PFSK-1 (cell line): ENCODE measurements at regions not wholly inside any gene's neighbourhood (a gene's known extent, or its start where the extent isn't known, plus 50 kb on each side); places are given as distances from the start of the nearest gene placed in this dataset.

ENCODE experiments used
- FOXP2 ChIP-seq: optimal IDR thresholded peaks from 2 replicates; pipeline ENCODE3; 2011; ENCODE audit warnings: borderline replicate concordance, control low read depth, inconsistent platforms; ENCODE audit not compliant: insufficient read depth; ENCODE audit errors: extremely low read length, extremely low read depth
- POLR2AphosphoS5 ChIP-seq: IDR thresholded peaks from 2 replicates; pipeline ENCODE4 v1.6.1; 2012; ENCODE audit warnings: low read depth, mild to moderate bottlenecking, control low read depth, low read length, moderate library complexity
- REST ChIP-seq, 2 experiments: IDR thresholded peaks; 2 replicates each; pipeline versions ENCODE4 v1.6.1 to v1.8.0; 2011 to 2012; ENCODE audit warnings: low read depth in 2 of 2, low read length in 2 of 2, control low read depth in 1 of 2, inconsistent platforms in 1 of 2, mild to moderate bottlenecking in 1 of 2, moderate library complexity in 1 of 2; ENCODE audit not compliant: insufficient read depth in 1 of 2
- SIN3A ChIP-seq: IDR thresholded peaks from 2 replicates; pipeline ENCODE4 v1.6.1; 2012; ENCODE audit warnings: mild to moderate bottlenecking, low read length, moderate library complexity, borderline replicate concordance; ENCODE audit not compliant: insufficient read depth
- TAF1 ChIP-seq: IDR thresholded peaks from 2 replicates; pipeline ENCODE4 v1.6.1; 2012; ENCODE audit warnings: low read length, control low read depth, borderline replicate concordance; ENCODE audit not compliant: insufficient read depth

GRCh38 chr21:27739187-27739586 is 772.3 kb upstream of the ADAMTS5 start:
- no peak for TF ChIP-seq REST (IDR thresholded peaks at IDR 0.05; ENCODE audit: insufficient read depth in 1 of 2, low read depth in 2 of 2, low read length in 2 of 2)
- no peak for TF ChIP-seq POLR2AphosphoS5
- no peak for TF ChIP-seq SIN3A
- no peak for TF ChIP-seq FOXP2
- no peak for TF ChIP-seq TAF1

DNA sequence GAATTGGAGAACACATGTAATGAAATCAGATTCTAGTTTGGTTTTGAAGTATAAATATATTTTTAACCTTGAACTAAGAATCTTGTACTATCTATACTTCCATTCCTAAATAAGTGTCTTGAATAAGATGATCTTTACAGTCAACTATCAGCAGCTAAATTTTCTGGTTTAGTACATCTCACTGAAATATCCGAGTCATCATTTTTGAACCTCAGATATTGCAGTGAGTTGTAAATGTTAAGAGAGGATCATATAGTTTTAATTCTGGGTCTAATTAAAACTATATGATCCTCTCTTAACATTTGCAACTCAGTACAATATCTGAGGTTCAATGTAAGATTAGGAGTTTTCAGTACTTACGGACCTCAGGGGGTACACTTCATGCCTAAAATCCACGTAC is 768.8 kb upstream of the ADAMTS5 start:
- TF ChIP-seq SIN3A (no peak), TAF1 (no peak), FOXP2 (no peak), REST (IDR thresholded peaks at IDR 0.05; ENCODE audit: insufficient read depth in 1 of 2, low read depth in 2 of 2, low read length in 2 of 2) (no peak), POLR2AphosphoS5 (no peak)

DNA sequence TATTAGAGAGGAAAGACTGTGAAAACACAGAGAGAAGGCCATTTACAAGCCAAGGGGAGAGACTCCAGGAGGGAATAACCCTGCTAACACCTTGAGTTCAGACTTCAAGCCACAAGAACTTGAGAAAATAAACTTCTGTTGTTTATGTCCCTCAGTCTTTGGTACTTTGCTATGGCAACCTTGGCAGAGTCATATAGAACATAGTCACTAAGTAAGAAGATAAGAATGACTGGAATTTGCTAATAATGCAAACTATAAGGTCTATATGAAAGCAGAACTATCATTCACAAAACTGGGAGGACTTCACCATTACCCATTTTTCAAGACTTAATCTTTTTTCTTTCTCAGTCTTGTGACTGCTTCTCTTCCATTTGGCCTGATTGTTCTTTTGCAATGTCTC is 767.3 kb upstream of the ADAMTS5 start:
- TF ChIP-seq REST (IDR thresholded peaks at IDR 0.05; ENCODE audit: insufficient read depth in 1 of 2, low read depth in 2 of 2, low read length in 2 of 2) = no peak
- no peak for TF ChIP-seq SIN3A
- no peak for TF ChIP-seq FOXP2
- TF ChIP-seq POLR2AphosphoS5 = no peak
- no peak for TF ChIP-seq TAF1

DNA sequence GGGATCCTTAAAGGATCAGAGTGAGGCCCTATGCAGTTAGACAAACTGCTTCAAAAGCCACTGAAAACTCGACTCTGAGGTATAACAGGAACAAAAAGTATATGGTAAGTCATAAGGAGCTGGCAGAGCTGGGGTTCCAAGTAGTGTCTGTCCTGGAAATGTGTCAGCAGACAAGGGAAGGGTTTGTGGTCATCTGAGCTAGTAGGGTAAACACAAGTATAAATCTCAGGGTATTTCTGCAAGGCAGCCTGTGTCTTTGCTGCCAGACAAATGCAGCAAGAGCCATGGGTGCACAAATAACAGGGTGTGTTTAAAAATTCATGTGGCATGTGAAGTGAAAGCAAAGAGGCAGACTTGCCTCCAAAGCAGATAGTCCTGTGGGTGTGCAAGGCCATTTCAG is 759.0 kb upstream of the ADAMTS5 start:
- TF ChIP-seq REST (IDR thresholded peaks at IDR 0.05; ENCODE audit: insufficient read depth in 1 of 2, low read depth in 2 of 2, low read length in 2 of 2) (no peak), TAF1 (no peak), SIN3A (no peak), FOXP2 (no peak), POLR2AphosphoS5 (no peak)

- TF ChIP-seq FOXP2 (no peak), POLR2AphosphoS5 (no peak), TAF1 (no peak), REST (IDR thresholded peaks at IDR 0.05; ENCODE audit: insufficient read depth in 1 of 2, low read depth in 2 of 2, low read length in 2 of 2) (no peak)
Observed at GRCh38 chr21:27722095-27722494, 755.2 kb upstream of the ADAMTS5 start.
